ENCODE measurements at regions not wholly inside any gene's neighbourhood (a gene's known extent, or its start where the extent isn't known, plus 50 kb on each side); places are given as distances from the start of the nearest gene placed in this dataset.

- no peak for DNase-seq
These were observed 643.2 kb downstream of the OTOL1 start for GRCh38 chr3:162139841-162140240.

- DNase-seq = no peak
These were observed 644.7 kb downstream of the OTOL1 start for GRCh38 chr3:162141272-162141791.

GRCh38 chr3:162142511-162142910 lies 645.9 kb downstream of the OTOL1 start:
- DNase-seq = no peak

GRCh38 chr3:162143180-162143579 lies 646.6 kb downstream of the OTOL1 start:
- DNase-seq = no peak

GRCh38 chr3:162147996-162148395 lies 651.4 kb downstream of the OTOL1 start:
- no peak for DNase-seq

- no peak for DNase-seq
These were observed 654.2 kb downstream of the OTOL1 start for GRCh38 chr3:162150790-162151189.

- no peak for DNase-seq
These were observed 656.0 kb downstream of the OTOL1 start for GRCh38 chr3:162152636-162153035.

- DNase-seq = no peak
These were observed 665.0 kb downstream of the OTOL1 start for GRCh38 chr3:162161595-162161994.

GRCh38 chr3:162165346-162165745 lies 668.7 kb downstream of the OTOL1 start:
- DNase-seq = no peak

GRCh38 chr3:162166543-162166942 lies 669.9 kb downstream of the OTOL1 start:
- no peak for DNase-seq

- DNase-seq = no peak
These were observed 672.1 kb downstream of the OTOL1 start for GRCh38 chr3:162168715-162169114.

- DNase-seq = no peak
These were observed 674.0 kb downstream of the OTOL1 start for GRCh38 chr3:162170581-162170980.

GRCh38 chr3:162171970-162172369 lies 675.4 kb downstream of the OTOL1 start:
- no peak for DNase-seq

GRCh38 chr3:162175145-162175544 lies 678.5 kb downstream of the OTOL1 start:
- DNase-seq = no peak

GRCh38 chr3:162175878-162176277 lies 679.3 kb downstream of the OTOL1 start:
- no peak for DNase-seq

GRCh38 chr3:162183440-162183839 lies 686.8 kb downstream of the OTOL1 start:
- DNase-seq = no peak

- DNase-seq = no peak
These were observed 695.9 kb downstream of the OTOL1 start for GRCh38 chr3:162192340-162193029.

- DNase-seq = no peak
These were observed 696.8 kb downstream of the OTOL1 start for GRCh38 chr3:162193148-162194095.

- DNase-seq = no peak
These were observed 698.5 kb downstream of the OTOL1 start for GRCh38 chr3:162195147-162195546.

- no peak for DNase-seq
These were observed 700.4 kb downstream of the OTOL1 start for GRCh38 chr3:162196964-162197363.

GRCh38 chr3:162200836-162201235 lies 704.2 kb downstream of the OTOL1 start:
- DNase-seq = no peak

- DNase-seq = no peak
These were observed 710.0 kb downstream of the OTOL1 start for GRCh38 chr3:162206648-162207047.

- no peak for DNase-seq
These were observed 714.9 kb downstream of the OTOL1 start for GRCh38 chr3:162211470-162211869.

- no peak for DNase-seq
These were observed 716.6 kb downstream of the OTOL1 start for GRCh38 chr3:162213196-162213595.

Measured in COR-L47 (cell line).